Ovary (tissue), 7 donors: ENCODE measurements at regions not wholly inside any gene's neighbourhood (a gene's known extent, or its start where the extent isn't known, plus 50 kb on each side); places are given as distances from the start of the nearest gene placed in this dataset.

ENCODE experiments used
- DNase-seq, 5 donors: peaks; one replicate each; pipeline ENCODE4 v3.0.0-alpha.2; 2019 to 2020
- H3K27ac ChIP-seq, 2 donors: fragments of 200-600 bp; one replicate each; pipeline versions ENCODE4 v1.5.1 to v1.8.0; 2019 to 2022
- H3K27me3 ChIP-seq: fragments of 200-600 bp; one replicate; pipeline ENCODE4 v1.8.0; 2022
- H3K36me3 ChIP-seq: fragments of 200-600 bp; sonication (generic); one replicate; pipeline ENCODE4 v1.5.1; 2019
- H3K4me1 ChIP-seq: one replicate; pipeline ENCODE4 v1.8.1; 2013; ENCODE audit warnings: mild to moderate bottlenecking, moderate library complexity; ENCODE audit not compliant: insufficient read depth
- H3K4me3 ChIP-seq: fragments of 200-600 bp; sonication (generic); one replicate; pipeline ENCODE4 v1.5.1; 2017
- H3K9me3 ChIP-seq, 2 donors: fragments of 200-600 bp in 1 of 2; sonication (generic) in 1 of 2; one replicate each; pipeline versions ENCODE4 v1.5.1 to v1.8.1; 2013 to 2019; ENCODE audit warnings: mild to moderate bottlenecking in 1 of 2, moderate library complexity in 1 of 2
- EP300 ChIP-seq: sonication (generic); formaldehyde crosslinking; IDR thresholded peaks from one replicate; pipeline ENCODE4 v1.6.1; 2017; ENCODE audit warnings: antibody characterized with exemption
- POLR2A ChIP-seq: fragments of 450-650 bp; IDR thresholded peaks from one replicate; pipeline ENCODE4 v1.6.1; 2017; ENCODE audit warnings: antibody characterized with exemption, mild to moderate bottlenecking, moderate library complexity
- WGBS, 3 donors: extraction: QIAGEN DNeasy Blood & Tissue Kit in 1 of 3; methylation state at CpG; one replicate each; pipeline versions ENCODE4 v1.1.5 to v1.1.7; 2013 to 2017; 5-methylcytosine and 5-hydroxymethylcytosine counted together
- intact Hi-C, 4 donors: fragments of 100-400 bp; cut with DNase I; formaldehyde crosslinking; loops; one replicate each; pipeline versions ENCODE4 v1.11.0 to v1.15.1; 2022 to 2023
- TF ChIP-seq, protein P1 (sequence below), 3 donors: fragments of 450-650 bp in 2 of 3; fragments of 200-600 bp in 1 of 3; IDR thresholded peaks; one replicate each; pipeline versions ENCODE4 v1.5.1 to v1.8.0; 2016 to 2022; ENCODE audit warnings: antibody characterized with exemption in 3 of 3, mild to moderate bottlenecking in 1 of 3
- donor health status: DM: no; HTN: no; CAD: no; lungs with moderate emphysema.
- donor health status: DM: no; HTN: no; CAD: no.
- donor health status: Bipolar disorder and iron deficiency.
- donor health status: DM: no; HTN: no; CAD: no.
- donor health status: DM: yes; HTN: yes; CAD: no.

DNA sequence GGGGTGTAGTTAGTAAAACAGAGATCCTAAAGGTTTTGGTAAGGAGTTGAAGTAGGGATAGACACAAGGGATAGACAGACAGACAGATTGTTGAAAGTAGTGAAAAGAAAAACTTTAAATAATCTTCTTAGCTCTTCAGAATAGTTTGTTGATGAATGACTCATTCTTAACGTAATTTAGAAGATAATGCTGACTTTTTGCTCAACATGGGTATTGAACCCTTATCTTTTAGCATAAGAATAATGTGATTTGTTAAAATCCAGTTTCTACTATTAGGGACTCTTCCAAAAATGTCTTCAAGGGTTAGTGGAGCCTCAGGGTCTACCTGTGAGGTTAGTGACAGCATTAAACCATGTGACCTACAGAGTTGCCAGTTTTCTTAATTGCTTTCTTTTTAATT is 411.2 kb downstream of the ETV1 start:
- Histone ChIP-seq H3K9me3 (no peaks in the 10 kb centered on the region), H3K36me3 (no peaks in the 10 kb centered on the region), H3K4me1 (no peaks in the 10 kb centered on the region), H3K4me3 (no peak overlapping the region), H3K27ac (no peak overlapping the region), H3K27me3 (no peaks in the 10 kb centered on the region)
- WGBS, 3 donors = 9 to 28% (median 20%) methylated on average over 1 of the region's 1 CpG
- intact Hi-C loops = no loop called here
- no peak for DNase-seq
- TF ChIP-seq EP300 = no peak
- no peak for TF ChIP-seq POLR2A
- TF ChIP-seq, protein P1, sequence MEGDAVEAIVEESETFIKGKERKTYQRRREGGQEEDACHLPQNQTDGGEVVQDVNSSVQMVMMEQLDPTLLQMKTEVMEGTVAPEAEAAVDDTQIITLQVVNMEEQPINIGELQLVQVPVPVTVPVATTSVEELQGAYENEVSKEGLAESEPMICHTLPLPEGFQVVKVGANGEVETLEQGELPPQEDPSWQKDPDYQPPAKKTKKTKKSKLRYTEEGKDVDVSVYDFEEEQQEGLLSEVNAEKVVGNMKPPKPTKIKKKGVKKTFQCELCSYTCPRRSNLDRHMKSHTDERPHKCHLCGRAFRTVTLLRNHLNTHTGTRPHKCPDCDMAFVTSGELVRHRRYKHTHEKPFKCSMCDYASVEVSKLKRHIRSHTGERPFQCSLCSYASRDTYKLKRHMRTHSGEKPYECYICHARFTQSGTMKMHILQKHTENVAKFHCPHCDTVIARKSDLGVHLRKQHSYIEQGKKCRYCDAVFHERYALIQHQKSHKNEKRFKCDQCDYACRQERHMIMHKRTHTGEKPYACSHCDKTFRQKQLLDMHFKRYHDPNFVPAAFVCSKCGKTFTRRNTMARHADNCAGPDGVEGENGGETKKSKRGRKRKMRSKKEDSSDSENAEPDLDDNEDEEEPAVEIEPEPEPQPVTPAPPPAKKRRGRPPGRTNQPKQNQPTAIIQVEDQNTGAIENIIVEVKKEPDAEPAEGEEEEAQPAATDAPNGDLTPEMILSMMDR (IDR thresholded peaks at IDR 0.05) = no peak

DNA sequence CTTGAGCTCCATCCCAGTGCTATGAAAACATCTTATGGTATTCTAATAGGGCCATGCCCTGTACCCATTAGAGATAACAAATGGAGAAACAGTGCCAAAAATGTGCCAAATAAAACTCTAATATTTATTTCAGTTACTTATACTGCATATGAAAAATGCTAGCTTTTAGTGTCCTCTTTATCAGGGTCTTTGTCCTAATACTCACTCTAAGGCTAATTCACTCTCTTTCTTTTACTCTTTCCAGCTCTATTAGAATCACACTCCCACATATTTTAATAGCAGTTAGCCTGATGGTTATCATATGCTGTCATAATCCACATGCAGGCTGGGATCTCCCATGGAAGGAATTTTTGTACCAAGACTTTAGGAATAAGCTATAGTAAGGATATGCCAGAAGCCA is 408.4 kb downstream of the ETV1 start:
- H3K4me1 ChIP-seq = no peaks in the 10 kb centered on the region
- H3K4me3 ChIP-seq = no peak overlapping the region
- H3K27ac ChIP-seq = no peak overlapping the region
- no peaks in the 10 kb centered on the region for H3K27me3 ChIP-seq
- no peak for DNase-seq
- TF ChIP-seq, protein P1 (IDR thresholded peaks at IDR 0.05) = no peak
- TF ChIP-seq EP300 (no peak), POLR2A (no peak)
- intact Hi-C loops = no loop called here
- no peaks in the 10 kb centered on the region for H3K36me3 ChIP-seq
- H3K9me3 ChIP-seq = no peaks in the 10 kb centered on the region

DNA sequence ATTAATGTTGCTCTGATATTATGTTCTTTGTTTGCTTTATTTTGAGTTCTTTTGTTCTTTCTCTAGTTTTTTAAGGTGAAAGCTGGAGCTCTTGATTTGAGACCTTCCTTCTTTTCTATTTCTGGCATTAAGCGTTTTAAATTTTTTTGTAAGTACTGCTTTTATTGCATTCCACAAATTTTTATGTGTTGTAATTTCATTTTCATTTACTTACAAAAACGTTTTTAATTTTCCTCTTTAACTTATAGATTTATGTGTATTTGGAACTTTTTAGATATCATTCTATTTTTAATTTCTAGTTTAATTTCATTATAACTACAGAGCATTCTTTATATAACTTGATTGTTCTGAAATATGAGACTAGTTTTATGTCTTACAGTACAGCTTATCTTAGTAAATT is 395.6 kb downstream of the ETV1 start:
- H3K36me3 ChIP-seq = no peaks in the 10 kb centered on the region
- no peaks in the 10 kb centered on the region for H3K9me3 ChIP-seq
- no peaks in the 10 kb centered on the region for H3K4me1 ChIP-seq
- no peak for TF ChIP-seq EP300
- TF ChIP-seq POLR2A = no peak
- TF ChIP-seq, protein P1 (IDR thresholded peaks at IDR 0.05) = no peak
- H3K27me3 ChIP-seq = no peaks in the 10 kb centered on the region
- no peak overlapping the region for H3K27ac ChIP-seq
- intact Hi-C loops = no loop called here
- WGBS, 3 donors = 49 to 56% (median 50%) methylated on average over 2 of the region's 2 CpGs
- H3K4me3 ChIP-seq = no peak overlapping the region
- DNase-seq = no peak

DNA sequence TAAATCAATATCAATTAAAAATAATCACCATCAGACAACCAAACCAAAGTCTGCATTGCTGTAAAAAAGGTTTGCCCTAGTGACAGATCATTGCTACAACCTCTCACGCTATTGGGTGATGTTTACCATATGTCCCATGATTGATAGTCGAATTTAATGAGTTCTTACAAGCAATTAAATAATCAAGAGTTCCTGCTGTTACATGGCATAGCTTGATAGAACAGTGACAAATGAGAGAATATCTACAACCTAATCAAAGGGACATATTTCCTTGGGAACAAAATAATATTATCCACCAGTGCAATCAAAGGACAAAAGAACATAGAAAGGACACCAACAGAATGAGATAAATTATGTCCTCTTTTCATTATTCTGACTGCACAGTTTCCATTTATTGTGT is 387.4 kb downstream of the ETV1 start:
- no peak for TF ChIP-seq EP300
- no peak for TF ChIP-seq POLR2A
- Histone ChIP-seq H3K27me3 (no peaks in the 10 kb centered on the region), H3K36me3 (no peaks in the 10 kb centered on the region), H3K9me3 (no peaks in the 10 kb centered on the region), H3K4me3 (no peak overlapping the region), H3K27ac (no peak overlapping the region), H3K4me1 (no peaks in the 10 kb centered on the region)
- intact Hi-C loops = no loop called here
- WGBS, 3 donors = 62 to 68% (median 63%) methylated on average over 2 of the region's 2 CpGs
- DNase-seq = no peak

DNA sequence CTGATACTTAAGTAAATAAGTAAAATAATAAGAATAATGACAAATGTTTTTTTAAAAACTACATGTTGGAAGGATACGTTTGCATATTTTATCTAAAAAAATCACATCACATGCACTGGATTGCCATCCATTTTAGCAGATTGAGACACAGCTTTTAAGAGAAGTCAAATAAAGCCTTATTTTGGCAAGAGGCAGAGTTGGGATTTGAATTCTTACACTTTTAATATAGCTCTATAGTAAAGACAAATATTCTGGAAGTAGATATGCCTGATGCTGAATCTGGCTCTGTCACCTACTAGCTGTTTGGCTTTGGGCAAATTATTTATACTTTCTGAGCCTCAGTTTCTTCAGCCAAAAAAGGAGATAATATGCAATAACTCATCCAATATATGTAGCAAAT is 386.4 kb downstream of the ETV1 start:
- Histone ChIP-seq H3K27ac (no peak overlapping the region), H3K27me3 (no peaks in the 10 kb centered on the region), H3K36me3 (no peaks in the 10 kb centered on the region), H3K4me3 (no peak overlapping the region), H3K9me3 (no peaks in the 10 kb centered on the region), H3K4me1 (no peaks in the 10 kb centered on the region)
- no peak for DNase-seq
- 59 to 75% (median 70%) methylated on average over 1 of the region's 1 CpG for WGBS, 3 donors
- intact Hi-C loops = no loop called here
- TF ChIP-seq, protein P1 (IDR thresholded peaks at IDR 0.05) = no peak
- TF ChIP-seq EP300 = no peak
- TF ChIP-seq POLR2A = no peak
